HUDEP-2 (cell line): ENCODE measurements at regions not wholly inside any gene's neighbourhood (a gene's known extent, or its start where the extent isn't known, plus 50 kb on each side); places are given as distances from the start of the nearest gene placed in this dataset.

ENCODE experiments used
- DNase-seq, 76 experiments: peaks; one replicate each; lab custom pipeline; 2025; ENCODE audit not compliant: unreplicated experiment in 76 of 76; lab: John Stamatoyannopoulos, UW

DNA sequence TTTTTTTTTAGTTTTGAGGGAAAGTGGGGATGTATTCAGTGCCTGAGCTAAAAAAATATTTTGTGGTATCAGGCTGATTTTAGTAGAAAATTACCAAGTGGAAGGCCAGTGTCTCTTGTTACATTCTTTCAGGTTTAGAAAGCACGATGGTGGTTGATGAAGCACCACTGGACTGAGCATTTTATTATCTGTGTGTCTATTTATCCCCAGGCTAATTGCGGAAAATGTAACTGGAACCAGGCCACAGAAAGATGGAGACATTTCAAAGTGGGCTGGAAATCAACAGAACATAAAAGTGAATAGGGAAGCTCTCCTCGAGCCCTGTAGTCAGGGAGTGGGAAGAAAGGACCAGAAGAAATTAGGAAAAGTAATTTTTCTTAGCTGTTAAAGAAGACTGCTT is 261.0 kb downstream of the STK31 start:
- no peak for DNase-seq

DNA sequence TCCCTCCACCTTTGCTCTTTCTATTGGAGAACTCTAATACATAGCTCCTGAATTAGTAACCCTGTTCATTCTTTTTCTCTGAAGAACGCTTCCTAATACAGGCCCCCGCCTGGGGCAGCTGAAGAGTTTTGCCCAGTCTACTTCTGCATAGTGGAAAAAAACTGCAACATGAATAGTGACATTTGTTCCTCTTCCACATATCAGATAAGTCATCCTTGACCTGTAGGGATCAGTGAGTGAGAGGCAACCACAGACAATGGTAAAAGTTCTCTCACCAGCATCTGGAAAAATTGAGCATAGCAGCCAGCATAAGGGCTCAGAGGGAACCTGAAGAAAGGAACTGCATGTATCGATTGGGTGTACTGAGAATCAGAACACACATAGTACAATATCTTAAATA is 262.0 kb downstream of the STK31 start:
- DNase-seq = no peak

DNA sequence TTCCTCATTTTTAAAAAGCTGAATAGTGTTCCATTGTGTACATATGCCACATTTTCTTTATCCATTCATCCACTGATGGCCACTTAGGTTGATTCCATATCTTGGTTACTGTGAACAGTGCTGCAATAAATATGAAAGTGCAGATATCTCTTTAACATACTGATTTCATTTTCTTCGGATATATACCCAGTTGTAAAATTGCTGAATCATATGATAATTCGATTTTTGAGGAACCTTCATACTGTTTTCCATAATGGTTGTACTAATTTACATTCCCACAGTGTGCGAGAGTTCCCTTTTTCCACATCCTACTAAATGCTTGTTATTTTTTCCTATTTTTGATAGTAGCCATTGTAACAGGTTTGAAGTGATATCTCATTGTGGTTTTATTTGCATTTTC is 263.2 kb downstream of the STK31 start:
- no peak for DNase-seq

DNA sequence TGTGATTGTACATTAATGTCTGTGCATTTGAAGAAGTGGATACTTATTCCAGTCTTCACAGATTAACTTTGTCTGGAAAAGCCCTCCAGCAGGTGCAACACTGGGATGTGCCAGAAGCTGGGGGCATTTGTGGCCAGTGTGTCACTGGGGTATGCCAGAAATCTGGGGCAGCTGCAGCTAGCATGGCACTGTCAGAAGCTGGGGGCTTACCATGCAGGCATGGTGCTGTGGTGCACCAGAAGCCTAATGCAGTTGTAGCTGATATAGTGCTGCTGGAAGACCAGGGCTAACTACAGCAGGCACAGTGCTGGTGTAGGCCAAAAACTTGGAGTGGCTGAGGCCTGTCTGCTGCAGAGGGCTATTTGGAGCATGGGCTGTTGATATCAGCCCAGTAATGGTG is 270.1 kb downstream of the STK31 start:
- DNase-seq = no peak

DNA sequence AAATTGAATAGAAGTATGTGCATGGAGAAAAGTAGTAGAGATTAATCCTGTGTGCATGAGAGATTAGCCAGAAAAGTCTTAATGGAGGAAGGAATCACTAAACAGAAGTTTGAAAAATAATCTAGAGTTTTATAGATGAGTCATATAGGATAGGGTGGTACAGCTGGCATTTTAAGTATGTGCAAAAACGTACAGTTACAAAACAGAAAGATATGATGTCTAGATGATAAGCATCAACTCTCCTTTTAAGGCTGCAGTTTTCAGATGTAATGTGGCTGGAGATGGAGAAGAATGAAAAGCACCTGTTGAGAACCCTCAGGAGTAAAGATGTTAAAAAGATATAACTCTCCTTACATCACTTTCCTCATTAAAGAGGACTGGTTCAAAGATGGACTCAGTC is 271.3 kb downstream of the STK31 start:
- DNase-seq = no peak

DNA sequence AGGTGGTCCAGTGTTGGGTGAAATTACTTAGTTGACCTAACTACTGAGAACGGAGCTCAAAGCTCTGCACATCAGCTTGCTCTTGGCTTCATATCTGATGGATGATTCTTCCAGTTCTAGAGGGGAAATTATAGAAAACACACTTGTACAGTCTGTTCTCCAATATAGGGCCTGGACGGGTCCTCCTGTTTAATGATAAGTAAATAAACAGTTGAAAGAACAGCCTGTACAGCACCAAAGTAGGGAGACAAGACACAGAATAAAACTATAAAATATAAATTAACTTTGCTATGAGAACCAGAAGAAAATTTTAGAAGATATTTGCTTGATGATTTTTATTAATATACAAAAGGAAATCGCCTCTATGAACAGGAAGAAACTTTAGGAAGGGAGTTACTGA is 271.7 kb downstream of the STK31 start:
- no peak for DNase-seq

DNA sequence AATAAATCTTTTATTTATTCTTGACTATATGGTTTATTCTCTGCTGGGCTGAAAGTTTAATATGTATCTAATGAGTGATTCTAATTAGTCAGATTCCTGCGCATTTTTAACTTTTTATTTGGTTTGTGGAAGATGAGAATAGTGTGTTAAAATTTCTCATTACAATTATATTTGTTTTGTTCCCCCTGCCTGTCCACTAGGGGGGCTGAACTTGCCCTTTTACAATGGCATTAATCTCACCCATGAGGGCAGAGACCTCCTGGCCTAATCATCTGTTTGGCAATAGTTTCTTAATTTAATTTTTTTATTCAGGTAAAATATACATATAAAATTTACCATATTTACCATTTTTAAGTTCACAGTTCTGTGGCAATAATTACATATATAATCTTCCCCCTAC is 278.5 kb upstream of the NPY start:
- no peak for DNase-seq

DNA sequence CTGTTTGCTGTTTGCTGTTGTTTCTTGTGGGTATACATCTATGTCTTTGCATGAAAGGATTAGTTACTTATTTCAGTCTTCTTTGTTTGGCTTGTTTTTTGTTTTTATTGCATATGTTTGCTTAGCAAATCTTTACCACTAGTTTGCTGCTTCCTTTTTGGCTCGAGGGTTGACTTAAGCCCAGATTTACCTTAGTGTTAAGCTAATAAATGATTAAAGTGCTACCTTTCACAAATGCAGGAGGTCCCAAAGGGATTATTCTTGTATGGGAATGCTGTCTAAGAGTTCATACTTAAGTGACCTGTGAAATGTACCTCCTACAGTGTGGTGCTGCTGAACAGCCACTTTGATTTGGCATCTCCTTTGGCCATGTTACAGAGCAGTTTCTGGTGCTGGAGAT is 273.5 kb upstream of the NPY start:
- no peak for DNase-seq

DNA sequence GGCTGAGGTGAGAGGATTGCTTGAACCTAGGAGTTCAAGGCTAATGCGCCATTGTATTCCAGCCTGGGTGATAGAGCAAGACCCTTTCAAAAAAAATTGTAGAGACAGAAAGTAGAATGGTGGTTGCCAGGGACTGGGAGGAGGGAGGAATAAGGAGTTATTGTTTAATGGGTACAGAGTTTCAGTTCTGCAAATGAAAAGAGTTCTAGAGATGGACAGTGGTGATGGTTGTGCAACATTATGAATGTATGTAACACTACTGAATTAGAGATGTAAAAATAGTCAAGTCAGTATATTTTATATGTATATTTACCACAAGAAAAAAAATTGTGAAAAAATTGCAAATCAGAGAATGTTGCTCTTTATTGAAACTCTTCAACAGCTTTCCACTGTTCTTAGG is 266.5 kb upstream of the NPY start:
- DNase-seq = no peak

DNA sequence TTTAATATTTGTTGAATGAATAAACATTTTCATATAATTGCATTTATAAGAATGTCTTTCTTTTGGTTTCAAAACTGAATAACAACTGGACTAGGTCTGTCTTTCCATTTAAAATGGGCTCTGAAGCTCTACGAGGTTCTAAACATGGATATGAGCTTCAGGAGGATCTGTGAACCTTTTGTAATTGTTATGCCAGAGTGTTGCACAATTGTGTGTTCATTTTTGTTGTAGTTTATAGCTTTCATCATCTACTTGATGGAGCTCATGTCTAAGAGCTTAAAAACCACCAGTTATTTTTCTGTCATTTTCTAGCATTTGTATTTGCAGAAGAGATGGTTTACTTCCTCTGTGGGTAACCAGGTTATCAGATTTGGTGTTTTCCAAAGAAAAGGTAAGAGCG is 265.7 kb upstream of the NPY start:
- DNase-seq = no peak

DNA sequence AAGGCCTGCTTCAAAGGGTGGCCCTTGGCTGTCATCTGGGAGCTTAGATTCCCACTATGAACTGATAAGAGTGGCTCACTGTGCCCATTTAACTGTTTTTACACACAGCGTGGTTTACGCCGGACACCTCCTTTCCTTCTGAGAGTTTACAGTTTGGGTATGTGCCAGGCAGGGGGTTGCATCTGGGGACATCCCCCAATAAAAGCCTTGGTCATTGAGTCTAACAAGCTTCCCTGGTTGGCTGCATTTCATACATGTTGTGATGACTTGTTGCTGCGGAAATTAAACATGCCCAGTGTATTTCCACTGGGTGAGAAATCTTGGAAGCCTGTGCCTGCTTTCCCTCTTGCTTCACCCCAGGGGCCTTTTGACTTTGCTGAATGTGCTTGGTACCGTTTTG is 264.1 kb upstream of the NPY start:
- DNase-seq = no peak

DNA sequence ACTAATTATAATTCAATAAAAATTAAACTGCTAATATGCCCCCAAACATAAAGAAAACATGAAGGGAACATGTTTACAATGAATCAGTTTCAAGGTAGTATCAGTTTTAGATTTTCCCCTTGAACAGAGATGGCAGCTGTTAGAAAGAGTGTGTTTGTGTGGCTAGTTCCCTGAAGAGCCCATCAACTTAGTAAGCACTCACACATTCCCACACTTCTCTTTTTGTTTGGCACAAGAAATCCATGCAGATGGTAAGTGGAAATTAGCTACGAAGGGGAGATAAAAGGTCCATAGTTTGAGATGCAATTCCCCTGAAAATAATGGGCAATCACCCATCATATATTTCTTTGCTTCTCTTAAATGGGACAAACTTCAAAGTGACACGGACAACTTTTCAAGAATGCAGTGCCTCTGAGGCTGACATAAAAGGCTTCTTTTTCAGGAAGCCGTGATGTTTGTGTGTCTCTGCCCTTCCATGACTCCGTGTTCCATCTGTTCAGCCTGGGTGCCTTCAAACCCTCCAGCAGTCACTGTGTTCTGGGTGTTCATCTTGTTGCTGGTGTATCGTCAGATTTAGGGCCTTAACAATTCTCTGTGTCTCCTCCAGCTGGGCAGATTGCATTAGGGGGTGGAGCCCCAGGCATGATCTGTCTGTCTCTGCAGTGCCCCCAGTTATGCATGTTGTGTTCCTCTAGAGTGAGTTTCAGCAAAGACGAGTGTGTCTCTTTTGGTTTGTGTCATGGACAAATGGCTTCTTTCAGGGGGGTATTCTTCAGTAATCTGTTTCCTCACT is 259.5 kb upstream of the NPY start:
- DNase-seq = no peak

DNA sequence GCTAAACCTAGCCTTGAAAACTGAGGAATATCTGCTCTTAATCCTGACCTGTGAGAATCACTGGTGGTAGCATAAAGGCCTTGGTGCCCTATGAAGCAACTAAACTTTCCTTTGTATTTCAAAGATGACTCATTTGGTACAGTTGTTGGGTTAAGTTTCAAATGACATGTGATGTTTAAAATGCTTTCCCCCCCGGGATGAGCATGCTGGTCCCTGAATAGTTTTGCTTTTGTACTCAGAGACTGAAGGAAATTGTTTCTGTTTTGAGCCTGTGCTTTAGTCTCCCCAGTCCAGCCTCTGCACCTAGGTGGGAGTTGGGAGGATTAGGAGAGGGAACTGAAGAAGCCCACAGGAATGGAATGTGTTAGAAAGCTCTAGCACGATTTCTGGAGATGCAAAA is 258.9 kb upstream of the NPY start:
- DNase-seq = no peak

DNA sequence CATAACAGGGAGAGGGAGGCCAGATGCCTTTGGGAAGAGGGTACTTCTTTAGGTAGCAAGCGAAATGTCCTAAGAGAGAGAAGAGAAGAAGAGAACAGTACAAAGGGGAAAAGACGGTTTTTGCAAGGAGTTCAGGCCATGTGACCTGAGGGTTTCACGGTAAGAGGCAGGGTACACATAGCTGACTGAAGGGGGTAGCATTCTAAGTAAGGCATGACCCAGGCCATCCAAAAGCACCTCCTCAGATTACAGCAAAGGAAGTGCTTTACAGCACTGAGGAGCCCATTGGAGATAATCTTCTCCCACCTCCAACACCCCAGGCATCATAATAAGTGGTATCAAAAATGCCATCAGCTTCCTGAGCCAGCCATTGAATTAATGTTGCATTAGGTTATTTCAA is 258.2 kb upstream of the NPY start:
- no peak for DNase-seq

DNA sequence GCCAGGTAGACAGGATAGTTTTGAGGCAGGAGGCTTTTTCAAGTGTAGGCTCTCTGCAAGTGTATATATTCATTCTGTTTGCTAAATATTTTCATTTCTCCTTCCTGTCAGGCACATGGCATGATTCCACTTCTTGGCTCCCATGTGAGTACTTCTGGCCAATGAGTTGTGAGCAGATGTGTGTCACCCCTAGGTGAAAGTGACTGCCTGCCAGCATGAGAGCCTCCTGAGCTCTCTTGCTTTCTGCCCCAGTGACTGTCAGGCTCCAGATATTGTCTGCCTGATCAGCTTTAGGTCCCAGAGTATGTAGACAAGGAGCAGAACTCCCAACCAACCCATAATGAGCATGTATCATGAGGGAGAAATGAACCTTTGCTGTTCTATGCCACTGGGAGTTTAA is 257.6 kb upstream of the NPY start:
- DNase-seq = no peak

DNA sequence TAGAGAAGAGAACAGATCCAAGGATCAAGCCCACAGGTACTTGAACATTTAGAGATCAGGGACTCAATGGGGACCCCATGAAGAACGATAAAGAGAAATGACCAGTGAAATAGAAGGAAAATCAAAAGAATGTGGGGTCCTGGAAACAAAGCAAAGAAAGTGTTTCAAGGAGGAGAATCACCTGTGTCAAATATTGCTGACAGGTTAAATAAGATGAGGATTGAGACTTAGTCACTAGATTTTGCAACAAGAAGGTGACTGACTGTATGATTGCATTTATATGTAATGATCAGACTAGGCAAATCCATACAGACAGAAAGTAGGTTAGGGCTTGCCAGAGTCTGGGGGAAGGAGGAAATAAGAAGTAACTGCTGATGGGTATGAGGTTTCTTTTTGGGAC is 254.9 kb upstream of the NPY start:
- DNase-seq = no peak

DNA sequence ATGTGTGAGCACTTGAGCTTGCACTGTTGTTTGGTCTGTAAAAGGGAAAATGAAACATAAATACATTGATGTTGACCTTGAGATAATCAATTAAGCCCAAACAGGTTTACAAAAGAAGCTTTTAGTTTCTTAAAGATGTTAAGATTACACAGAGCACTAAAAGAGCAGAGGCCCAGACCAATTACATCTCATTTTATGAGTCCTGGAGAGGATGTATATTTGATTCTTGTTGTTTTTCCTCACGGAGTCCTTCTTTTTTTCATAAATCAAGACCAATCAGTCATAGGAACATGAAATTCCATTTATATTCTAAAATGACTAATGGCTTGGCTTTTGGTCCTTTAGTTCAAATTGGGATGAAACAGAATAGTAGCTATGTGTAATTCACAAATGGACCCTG is 249.7 kb upstream of the NPY start:
- no peak for DNase-seq

DNA sequence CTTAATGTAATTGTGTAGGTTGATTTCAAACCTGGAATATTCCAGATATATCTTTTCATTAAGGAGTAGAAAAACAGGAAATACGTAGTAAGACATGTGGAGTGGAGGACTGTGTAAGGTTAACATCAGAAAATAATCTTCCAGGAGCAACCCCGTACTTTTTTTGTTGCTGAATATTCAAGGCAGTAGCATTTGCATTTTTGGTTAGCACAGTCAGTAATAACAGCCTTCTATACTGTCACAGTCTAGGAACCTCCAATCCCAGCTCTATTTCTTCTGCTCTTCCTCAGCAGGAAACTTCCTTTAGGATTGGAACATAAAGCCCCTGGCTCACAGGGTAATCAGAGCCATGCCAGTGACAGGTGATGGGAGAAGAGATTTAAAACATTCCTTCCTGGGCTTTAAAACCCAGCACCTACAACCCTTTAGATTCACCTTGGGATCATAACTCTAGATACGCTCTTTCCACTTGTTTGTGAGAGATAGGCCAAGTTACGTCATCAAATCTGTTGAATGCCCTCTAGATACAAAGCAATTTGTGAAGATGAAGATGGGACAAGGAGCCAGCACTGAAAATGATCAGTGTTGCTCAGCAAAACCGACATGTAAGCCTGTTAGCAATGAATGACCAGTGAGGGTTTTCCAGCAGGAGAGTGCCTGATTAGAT is 248.5 kb upstream of the NPY start:
- no peak for DNase-seq

DNA sequence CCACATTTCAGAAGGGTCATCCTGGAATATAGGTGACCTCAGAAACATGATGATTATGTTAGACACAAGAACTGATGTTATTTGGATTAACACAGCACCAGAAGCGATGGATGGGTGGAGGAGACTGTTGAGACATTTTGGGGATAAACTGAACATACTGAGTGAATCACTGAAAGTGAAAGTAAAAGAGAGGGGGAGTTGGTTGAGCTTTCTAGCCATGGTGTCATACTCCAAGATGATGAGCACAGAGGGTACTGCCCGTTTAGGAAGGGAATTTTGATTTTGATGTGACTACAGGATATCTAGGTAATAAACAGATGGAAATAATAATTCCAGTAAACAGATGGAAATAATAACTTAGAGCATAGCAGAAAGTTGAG is 248.0 kb upstream of the NPY start:
- no peak for DNase-seq

DNA sequence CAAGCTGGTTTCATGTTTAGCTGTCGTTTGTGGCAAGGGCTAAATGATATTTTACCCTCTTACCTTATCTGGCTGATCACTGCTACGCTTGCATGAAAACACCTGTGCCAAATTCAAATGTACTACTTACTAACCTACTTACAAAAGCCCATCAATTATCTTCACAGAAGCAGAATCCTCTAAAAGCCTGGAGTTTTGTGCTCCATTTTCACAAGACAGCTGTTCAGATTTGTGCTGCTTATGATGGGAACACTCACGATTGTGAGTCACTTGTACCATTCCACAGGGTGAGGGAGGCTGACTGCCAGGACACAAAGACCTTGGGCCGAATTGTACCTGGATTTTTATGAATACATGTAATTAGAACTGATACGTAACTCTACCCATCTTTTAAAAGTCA is 245.0 kb upstream of the NPY start:
- DNase-seq = no peak

DNA sequence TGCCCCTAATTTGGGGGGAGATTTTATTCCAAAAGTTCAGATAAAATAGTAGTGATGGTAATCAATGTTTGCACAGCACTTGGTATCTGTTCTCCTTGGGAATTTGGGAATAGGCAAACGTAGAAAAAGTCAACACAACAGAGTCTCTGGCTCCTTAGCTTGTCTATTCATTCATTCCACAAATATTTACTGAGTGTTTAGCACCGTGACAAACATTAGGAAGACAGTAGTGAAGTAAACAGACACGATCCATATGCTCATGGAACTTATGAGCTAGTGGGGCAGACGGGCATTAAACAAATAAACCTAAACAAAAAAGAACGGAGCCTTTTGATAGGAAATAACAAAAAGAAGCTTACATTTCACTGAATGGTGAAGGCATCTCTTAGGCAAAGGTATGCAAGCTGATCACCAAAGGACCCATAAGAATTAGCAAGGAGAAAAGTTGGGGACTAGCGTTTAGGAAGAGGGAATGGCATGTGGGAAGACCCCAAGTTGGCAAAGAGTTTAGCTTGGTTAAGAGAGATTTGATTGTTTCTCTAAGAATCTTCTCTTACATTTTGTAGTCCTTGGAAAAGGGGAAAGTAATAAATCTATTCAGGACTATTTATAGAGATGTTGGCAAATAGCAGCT is 243.9 kb upstream of the NPY start:
- DNase-seq = no peak

DNA sequence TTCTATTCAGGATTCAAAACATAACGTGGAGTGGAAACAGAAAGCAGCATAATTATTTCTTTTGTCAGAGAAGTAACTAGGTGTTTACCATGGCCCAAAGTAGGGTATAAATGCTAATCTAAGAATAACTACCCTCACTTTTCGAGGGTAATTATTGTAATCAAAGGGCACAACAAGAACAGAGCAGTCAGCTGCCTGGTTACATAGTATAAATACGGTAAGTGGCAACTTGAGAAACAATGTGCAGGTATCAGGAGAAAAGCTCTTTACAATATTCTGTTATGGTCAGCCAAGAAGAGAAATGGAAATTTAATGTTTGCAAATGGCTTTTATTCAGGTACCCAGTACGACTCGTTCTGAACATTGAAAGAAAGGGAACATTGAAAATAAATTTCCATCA is 242.0 kb upstream of the NPY start:
- DNase-seq = no peak
